CD14-positive monocyte (primary cell): ENCODE measurements at regions not wholly inside any gene's neighbourhood (a gene's known extent, or its start where the extent isn't known, plus 50 kb on each side); places are given as distances from the start of the nearest gene placed in this dataset.

Experiments
- DNase-seq, 3 donors: peaks; one replicate each; pipeline ENCODE4 v3.0.0-alpha.2; 2011 to 2022
- H2AFZ ChIP-seq: 2 replicates; pipeline ENCODE4 v1.6.0; 2012; ENCODE audit warnings: mild to moderate bottlenecking, low read depth, low read length, inconsistent platforms; ENCODE audit not compliant: insufficient read depth, poor library complexity, severe bottlenecking
- H3K27ac ChIP-seq, 2 donors: 1 replicate in 1 of 2; 2 replicates in 1 of 2; pipeline ENCODE4 v1.5.1; 2012 to 2013; ENCODE audit warnings: low read length in 2 of 2, control low read depth in 1 of 2, inconsistent platforms in 1 of 2, low read depth in 1 of 2, mild to moderate bottlenecking in 1 of 2
- H3K27me3 ChIP-seq, 2 donors: one replicate each; pipeline versions ENCODE4 v1.6.0 to v1.6.1; 2011 to 2013; ENCODE audit warnings: low read length in 2 of 2; ENCODE audit not compliant: control insufficient read depth in 2 of 2, insufficient read depth in 2 of 2
- H3K36me3 ChIP-seq, 2 donors: replicated peaks in 1 of 2; 1 replicate in 1 of 2; 2 replicates in 1 of 2; pipeline versions ENCODE4 v1.5.1 to v1.6.1; 2012 to 2013; ENCODE audit warnings: low read length in 2 of 2, control low read depth in 1 of 2, inconsistent platforms in 1 of 2, mild to moderate bottlenecking in 1 of 2; ENCODE audit not compliant: insufficient read depth in 2 of 2, control insufficient read depth in 1 of 2
- H3K4me1 ChIP-seq, 2 donors: 1 replicate in 1 of 2; 2 replicates in 1 of 2; pipeline versions ENCODE4 v1.5.1 to v1.6.1; 2012 to 2013; ENCODE audit warnings: low read length in 2 of 2, control low read depth in 1 of 2, inconsistent platforms in 1 of 2, mild to moderate bottlenecking in 1 of 2, moderate library complexity in 1 of 2; ENCODE audit not compliant: insufficient read depth in 2 of 2, control insufficient read depth in 1 of 2
- H3K4me2 ChIP-seq: replicated peaks from 2 replicates; pipeline ENCODE3; 2012; ENCODE audit warnings: low read length, moderate library complexity, mild to moderate bottlenecking; ENCODE audit not compliant: poor library complexity, severe bottlenecking; ENCODE audit errors: extremely low read depth
- H3K4me3 ChIP-seq, 3 experiments: fragments of 200-600 bp in 1 of 3; sonication (generic) in 1 of 3; replicated peaks in 1 of 3; 1 replicate in 2 of 3; 2 replicates in 1 of 3; pipeline ENCODE4 v1.5.1; 2011 to 2013; ENCODE audit warnings: low read length in 3 of 3, mild to moderate bottlenecking in 3 of 3, control low read depth in 2 of 3, low read depth in 2 of 3, inconsistent platforms in 1 of 3, moderate library complexity in 1 of 3
- H3K79me2 ChIP-seq: 2 replicates; pipeline ENCODE4 v1.6.0; 2012; ENCODE audit warnings: mild to moderate bottlenecking, control low read depth, inconsistent platforms, low read length, moderate library complexity; ENCODE audit not compliant: insufficient read depth
- H3K9ac ChIP-seq: 2 replicates; pipeline ENCODE4 v1.6.0; 2017; ENCODE audit warnings: low read length, mild to moderate bottlenecking; ENCODE audit not compliant: insufficient read depth, poor library complexity, severe bottlenecking
- H3K9me3 ChIP-seq, 2 donors: replicated peaks in 1 of 2; 1 replicate in 1 of 2; 2 replicates in 1 of 2; pipeline versions ENCODE4 v1.5.1 to v1.6.1; 2012 to 2013; ENCODE audit warnings: low read length in 2 of 2, control low read depth in 1 of 2; ENCODE audit not compliant: control insufficient read depth in 1 of 2, insufficient read depth in 1 of 2
- H4K20me1 ChIP-seq: 2 replicates; pipeline ENCODE4 v1.6.0; 2012; ENCODE audit warnings: mild to moderate bottlenecking, low read length, control low read depth, moderate library complexity; ENCODE audit not compliant: insufficient read depth
- H3K27ac Mint-ChIP-seq, 7 donors: one replicate each; pipeline ENCODE4 v1.8.0; 2020; ENCODE audit warnings: mild to moderate bottlenecking in 7 of 7, mixed read lengths in 7 of 7, moderate library complexity in 6 of 7, inconsistent platforms in 2 of 7
- H3K27me3 Mint-ChIP-seq, 3 donors: one replicate each; pipeline ENCODE4 v1.8.0; 2021 to 2022; ENCODE audit warnings: low read depth in 3 of 3, mild to moderate bottlenecking in 3 of 3, mixed read lengths in 3 of 3, moderate library complexity in 3 of 3, inconsistent platforms in 1 of 3
- H3K36me3 Mint-ChIP-seq, 2 donors: one replicate each; pipeline ENCODE4 v1.8.0; 2020; ENCODE audit warnings: mixed read lengths in 2 of 2, inconsistent platforms in 1 of 2, mild to moderate bottlenecking in 1 of 2
- H3K4me1 Mint-ChIP-seq: one replicate; pipeline ENCODE4 v1.8.0; 2020; ENCODE audit warnings: mild to moderate bottlenecking, mixed read lengths
- H3K4me3 Mint-ChIP-seq, 2 donors: one replicate each; pipeline ENCODE4 v1.8.0; 2020; ENCODE audit warnings: mild to moderate bottlenecking in 2 of 2, mixed read lengths in 2 of 2, moderate library complexity in 1 of 2
- H3K9me3 Mint-ChIP-seq, 7 donors: one replicate each; pipeline ENCODE4 v1.8.0; 2020 to 2022; ENCODE audit warnings: mixed read lengths in 7 of 7, mild to moderate bottlenecking in 6 of 7, moderate library complexity in 6 of 7, inconsistent platforms in 2 of 7
- CTCF ChIP-seq: fragments of 200-600 bp; IDR thresholded peaks from one replicate; pipeline ENCODE4 v1.8.0; 2022; ENCODE audit warnings: antibody characterized with exemption, mild to moderate bottlenecking
- WGBS: methylation state at CpG from one replicate; pipeline ENCODE4 v1.1.5; 2013; ENCODE audit warnings: missing lambda C conversion rate; ENCODE audit not compliant: insufficient coverage; 5-methylcytosine and 5-hydroxymethylcytosine counted together
- intact Hi-C, 2 donors: fragments of 100-400 bp; cut with micrococcal nuclease; formaldehyde crosslinking; loops; one replicate each; pipeline versions ENCODE4 v1.15.0 to v1.15.1; 2023

GRCh38 chr6:112504621-112505020, 157.5 kb downstream of the RFPL4B start:
- no peaks in the 10 kb centered on the region for H4K20me1 ChIP-seq
- no peak overlapping the region for H3K4me2 ChIP-seq
- intact Hi-C loops: no loop called here
- Mint-ChIP-seq H3K36me3 (no peaks in the 10 kb centered on the region), H3K4me1 (no peaks in the 10 kb centered on the region), H3K9me3 (peaks cover 0 to 3% (median 0%) of the 10 kb centered on the region in 7 donors), H3K4me3 (no peak overlapping the region), H3K27me3 (peaks cover 0 to 2% (median 0%) of the 10 kb centered on the region in 3 donors), H3K27ac (no peak overlapping the region)
- H3K9ac ChIP-seq: no peak overlapping the region
- no peak overlapping the region for H3K27ac ChIP-seq
- H3K36me3 ChIP-seq: no peaks in the 10 kb centered on the region
- no peak for DNase-seq
- no peak overlapping the region for H2AFZ ChIP-seq
- WGBS: no CpG with 5 or more reads among the region's 2 CpGs
- TF ChIP-seq CTCF: no peak
- H3K27me3 ChIP-seq: no peaks in the 10 kb centered on the region
- no peaks in the 10 kb centered on the region for H3K79me2 ChIP-seq
- no peaks in the 10 kb centered on the region for H3K4me1 ChIP-seq
- H3K4me3 ChIP-seq: no peak overlapping the region
- H3K9me3 ChIP-seq: no peaks in the 10 kb centered on the region

GRCh38 chr6:112511441-112511840, 164.3 kb downstream of the RFPL4B start:
- no peaks in the 10 kb centered on the region for H3K4me1 ChIP-seq
- H3K27me3 ChIP-seq: no peaks in the 10 kb centered on the region
- no peaks in the 10 kb centered on the region for H3K9me3 ChIP-seq
- DNase-seq: no peak
- H2AFZ ChIP-seq: no peak overlapping the region
- intact Hi-C loops: no loop called here
- H3K27ac ChIP-seq: no peak overlapping the region
- TF ChIP-seq CTCF: no peak
- H3K36me3 ChIP-seq: no peaks in the 10 kb centered on the region
- no peak overlapping the region for H3K9ac ChIP-seq
- no peaks in the 10 kb centered on the region for H4K20me1 ChIP-seq
- Mint-ChIP-seq H3K27me3 (no peaks in the 10 kb centered on the region), H3K36me3 (no peaks in the 10 kb centered on the region), H3K27ac (no peak overlapping the region), H3K4me1 (no peaks in the 10 kb centered on the region), H3K4me3 (no peak overlapping the region), H3K9me3 (peaks cover 0 to 6% (median 0%) of the 10 kb centered on the region in 7 donors)
- H3K79me2 ChIP-seq: no peaks in the 10 kb centered on the region
- H3K4me3 ChIP-seq: no peak overlapping the region
- no peak overlapping the region for H3K4me2 ChIP-seq
- WGBS: no CpG with 5 or more reads among the region's 1 CpG
